Activated CD8-positive, alpha-beta T cell treated with anti-CD3 and anti-CD28 coated beads for 36 hours (primary cell): ENCODE measurements at regions not wholly inside any gene's neighbourhood (a gene's known extent, or its start where the extent isn't known, plus 50 kb on each side); places are given as distances from the start of the nearest gene placed in this dataset.

Source experiments
- ATAC-seq: fragments of 200-7000 bp; cut with Tn5 transposase; one replicate; pipeline ENCODE4 v1.10.0; 2021; ENCODE audit warnings: mild to moderate bottlenecking, moderate library complexity
- CTCF ChIA-PET: fragments of 350-600 bp; sonication (Branson Sonifier 250); formaldehyde crosslinking; loops from one replicate; lab custom pipeline; 2021; ENCODE audit warnings: antibody characterized with exemption; lab: Charles Lee
- POLR2A ChIA-PET: fragments of 350-600 bp; sonication (Branson Sonifier 250); formaldehyde crosslinking; loops from one replicate; lab custom pipeline; 2021; ENCODE audit warnings: antibody characterized with exemption; lab: Charles Lee
- DNase-seq: peaks from one replicate; pipeline ENCODE4 v3.0.0-alpha.2; 2020
- H3K27ac Mint-ChIP-seq: one replicate; pipeline ENCODE4 v1.8.0; 2021; ENCODE audit warnings: mild to moderate bottlenecking, mixed read lengths
- H3K27me3 Mint-ChIP-seq: one replicate; pipeline ENCODE4 v1.8.0; 2021; ENCODE audit warnings: mixed read lengths
- H3K36me3 Mint-ChIP-seq: one replicate; pipeline ENCODE4 v1.8.0; 2021; ENCODE audit warnings: low read depth, mixed read lengths
- H3K4me1 Mint-ChIP-seq: one replicate; pipeline ENCODE4 v1.8.0; 2021; ENCODE audit warnings: low read depth, mixed read lengths
- H3K4me3 Mint-ChIP-seq: one replicate; pipeline ENCODE4 v1.8.0; 2021; ENCODE audit warnings: mild to moderate bottlenecking, moderate library complexity, mixed read lengths
- H3K9me3 Mint-ChIP-seq: one replicate; pipeline ENCODE4 v1.8.0; 2021; ENCODE audit warnings: mixed read lengths
- CTCF ChIP-seq: fragments of 200-600 bp; IDR thresholded peaks from one replicate; pipeline ENCODE4 v1.8.0; 2022; ENCODE audit warnings: antibody characterized with exemption, mild to moderate bottlenecking
- intact Hi-C: fragments of 100-400 bp; cut with micrococcal nuclease; formaldehyde crosslinking; loops from one replicate; pipeline ENCODE4 v1.10.0; 2022

- Mint-ChIP-seq H3K27me3 (no peaks in the 10 kb centered on the region), H3K9me3 (peaks cover 39% of the 10 kb centered on the region), H3K4me3 (no peak overlapping the region), H3K4me1 (no peaks in the 10 kb centered on the region), H3K36me3 (peaks cover 10% of the 10 kb centered on the region), H3K27ac (no peak overlapping the region)
- TF ChIP-seq CTCF: no peak
- DNase-seq (no peak), ATAC-seq (no peak)
- POLR2A ChIA-PET: interaction anchor here (1.0 kb wide), 1 partner anchor 12 kb away, joined by 3 read pairs; no protein-coding TSS in a partner anchor
- intact Hi-C loops: no loop called here
- CTCF ChIA-PET: no interaction called here
Measured at GRCh38 chr5:110070836-110071235, 381.1 kb downstream of the MAN2A1 start.

GRCh38 chr5:110072651-110073050, 382.9 kb downstream of the MAN2A1 start:
- ChIA-PET CTCF (interaction anchor here (1.0 kb wide), 1 partner anchor 53 kb away, joined by 3 read pairs; no protein-coding TSS in a partner anchor), POLR2A (interaction anchor here (0.9 kb wide), 1 partner anchor 10 kb away, joined by 3 read pairs; no protein-coding TSS in a partner anchor)
- peaks cover 40% of the 10 kb centered on the region for H3K9me3 Mint-ChIP-seq
- TF ChIP-seq CTCF: no peak
- DNase-seq: no peak
- intact Hi-C loops: no loop called here
- ATAC-seq: no peak
- no peaks in the 10 kb centered on the region for H3K27me3 Mint-ChIP-seq
- H3K4me3 Mint-ChIP-seq: no peak overlapping the region
- H3K4me1 Mint-ChIP-seq: peaks cover 2% of the 10 kb centered on the region
- peaks cover 8% of the 10 kb centered on the region for H3K36me3 Mint-ChIP-seq
- H3K27ac Mint-ChIP-seq: no peak overlapping the region

DNA sequence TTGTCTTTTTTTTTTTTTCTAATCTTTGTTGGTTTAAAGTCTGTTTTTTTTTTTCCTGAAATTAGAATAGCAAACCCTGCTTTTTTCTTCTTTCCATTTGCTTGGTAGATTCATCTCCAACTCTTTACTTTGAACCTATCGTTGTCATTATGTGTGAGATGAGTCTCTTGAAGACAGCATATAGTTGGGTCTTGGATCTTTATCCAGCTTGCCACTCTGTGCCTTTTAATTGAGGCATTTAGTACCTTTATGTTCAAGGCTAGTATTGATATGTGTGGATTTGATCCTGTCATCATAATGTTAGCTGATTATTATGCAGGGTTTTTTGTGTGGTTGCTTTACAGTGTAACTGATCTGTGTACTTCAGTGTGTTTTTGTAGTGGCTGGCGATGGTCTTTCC, 383.8 kb downstream of the MAN2A1 start:
- CTCF ChIA-PET: interaction anchor here (0.7 kb wide), 1 partner anchor 9 kb away, joined by 3 read pairs; no protein-coding TSS in a partner anchor
- TF ChIP-seq CTCF: no peak
- peaks cover 38% of the 10 kb centered on the region for H3K9me3 Mint-ChIP-seq
- POLR2A ChIA-PET: interaction anchor here (0.9 kb wide), 1 partner anchor 9 kb away, joined by 3 read pairs; no protein-coding TSS in a partner anchor
- H3K4me3 Mint-ChIP-seq: no peak overlapping the region
- H3K27ac Mint-ChIP-seq: no peak overlapping the region
- intact Hi-C loops: no loop called here
- H3K36me3 Mint-ChIP-seq: peaks cover 6% of the 10 kb centered on the region
- H3K27me3 Mint-ChIP-seq: no peaks in the 10 kb centered on the region
- DNase-seq (no peak), ATAC-seq (no peak)
- H3K4me1 Mint-ChIP-seq: peaks cover 2% of the 10 kb centered on the region

- peaks cover 6% of the 10 kb centered on the region for H3K4me1 Mint-ChIP-seq
- ATAC-seq (no peak), DNase-seq (no peak)
- peaks cover 23% of the 10 kb centered on the region for H3K9me3 Mint-ChIP-seq
- no peak overlapping the region for H3K4me3 Mint-ChIP-seq
- CTCF ChIA-PET: interaction anchor here (1.6 to 2.3 kb wide), 2 partner anchors 9 to 21 kb away, joined by 7 read pairs; no protein-coding TSS in a partner anchor
- H3K27ac Mint-ChIP-seq: no peak overlapping the region
- peaks cover 6% of the 10 kb centered on the region for H3K36me3 Mint-ChIP-seq
- H3K27me3 Mint-ChIP-seq: no peaks in the 10 kb centered on the region
- POLR2A ChIA-PET: no interaction called here
- TF ChIP-seq CTCF: no peak
- intact Hi-C loops: no loop called here
Measured at GRCh38 chr5:110075656-110076055, 385.9 kb downstream of the MAN2A1 start.

- intact Hi-C loops: no loop called here
- POLR2A ChIA-PET: no interaction called here
- DNase-seq (no peak), ATAC-seq (no peak)
- Mint-ChIP-seq H3K27me3 (no peaks in the 10 kb centered on the region), H3K4me3 (no peak overlapping the region), H3K36me3 (peaks cover 6% of the 10 kb centered on the region), H3K27ac (no peak overlapping the region), H3K4me1 (peaks cover 6% of the 10 kb centered on the region), H3K9me3 (peaks cover 17% of the 10 kb centered on the region)
- TF ChIP-seq CTCF: no peak
- CTCF ChIA-PET: no interaction called here
Measured at GRCh38 chr5:110077147-110077546, 387.4 kb downstream of the MAN2A1 start.
